GM19397 (cell line): ENCODE measurements at regions not wholly inside any gene's neighbourhood (a gene's known extent, or its start where the extent isn't known, plus 50 kb on each side); places are given as distances from the start of the nearest gene placed in this dataset.

ENCODE experiments used
- ATAC-seq: cut with Tn5 transposase; IDR thresholded peaks from one replicate; pipeline ENCODE4 v1.9.1; 2021; ENCODE audit warnings: mild to moderate bottlenecking, moderate library complexity; ENCODE audit not compliant: unreplicated experiment

DNA sequence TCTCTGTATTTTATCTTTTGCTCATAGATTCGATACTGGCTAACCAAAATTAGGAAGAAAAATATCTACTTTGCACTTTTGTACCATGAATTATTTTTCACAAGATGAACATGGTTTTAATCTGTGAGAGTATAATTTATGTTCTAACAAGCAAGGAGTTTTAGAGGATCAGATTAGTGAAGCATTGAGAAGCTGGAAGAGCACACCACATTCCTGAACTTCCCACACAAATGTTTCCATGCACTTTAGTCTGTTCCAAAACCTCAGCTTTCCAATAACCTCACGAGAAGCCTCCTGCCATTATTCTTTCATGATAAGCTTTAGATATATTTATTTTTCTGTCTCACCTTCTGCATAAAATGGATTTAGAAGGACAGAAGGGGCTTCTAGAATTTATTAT lies 98.7 kb upstream of the MPDZ start:
- ATAC-seq: no peak

DNA sequence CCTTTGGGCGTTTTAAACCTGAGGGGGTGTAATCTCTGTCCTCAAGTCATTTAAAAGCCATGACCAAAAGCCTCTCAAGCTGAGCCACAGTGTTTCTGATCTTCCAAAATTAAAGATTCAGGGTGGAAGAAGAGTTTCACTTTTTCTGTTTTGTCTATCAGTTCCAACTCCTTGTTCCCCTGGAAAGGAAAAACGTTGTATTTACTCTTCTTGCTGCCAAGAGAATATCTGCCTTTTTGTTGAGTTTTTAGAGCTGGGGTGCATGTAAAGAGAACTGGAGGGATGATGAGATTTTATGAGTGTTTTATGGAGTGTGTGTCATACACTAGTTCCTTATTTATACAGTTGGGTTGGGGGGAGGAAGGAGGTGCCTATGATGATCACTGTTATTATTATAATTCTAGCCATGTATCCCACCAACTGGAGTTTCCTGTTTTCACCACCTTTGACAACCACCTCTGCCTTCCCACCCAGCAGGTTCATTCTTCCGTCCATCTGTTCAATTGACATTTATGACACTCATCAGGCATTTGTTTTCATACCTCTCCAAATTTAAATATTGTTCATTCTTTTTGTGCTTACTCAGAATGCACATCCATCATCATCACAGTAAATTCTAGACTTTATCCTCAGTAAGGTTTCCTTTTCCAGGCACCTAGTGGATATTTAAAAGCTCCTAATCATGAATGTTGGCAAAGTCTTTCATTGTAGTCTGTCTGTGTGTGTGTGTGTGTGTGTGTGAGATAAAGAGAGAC lies 97.9 kb upstream of the MPDZ start:
- no peak for ATAC-seq

DNA sequence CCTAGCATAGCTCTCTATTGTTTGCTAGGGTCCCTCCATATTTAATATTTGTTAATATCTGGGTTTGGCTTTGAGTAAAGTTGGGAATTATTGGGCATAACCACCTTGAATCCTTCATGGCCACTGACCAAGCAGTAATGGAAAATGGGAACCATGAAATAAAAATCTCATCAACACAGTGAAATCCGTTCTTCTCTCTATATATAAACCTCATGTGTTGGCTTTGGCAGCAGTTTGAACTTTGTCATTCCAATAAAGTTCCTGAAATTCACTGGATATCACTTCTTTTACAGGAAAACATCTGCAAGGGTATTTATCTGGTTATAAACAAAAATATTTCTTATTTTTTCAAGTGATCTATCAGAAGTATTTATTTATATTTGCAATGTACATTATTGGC lies 93.0 kb upstream of the MPDZ start:
- no peak for ATAC-seq

DNA sequence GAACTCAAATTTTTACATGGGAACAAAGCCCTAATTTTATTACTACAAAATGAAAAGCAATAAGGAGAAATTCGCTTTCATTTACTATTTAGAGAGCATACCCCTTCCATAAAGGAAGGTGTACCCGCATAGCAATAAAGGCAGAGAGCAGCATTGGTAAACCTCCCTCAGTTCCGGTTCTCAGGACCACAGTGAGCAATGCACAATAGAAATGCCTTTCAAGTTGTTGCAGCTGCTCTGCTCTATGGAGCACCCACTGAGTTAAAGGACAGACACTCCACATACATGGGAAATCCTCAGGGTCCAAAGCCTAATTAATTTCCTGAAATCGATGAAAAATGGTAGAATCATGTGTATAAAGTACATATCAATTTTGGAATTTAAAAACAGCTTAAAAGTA lies 89.9 kb upstream of the MPDZ start:
- no peak for ATAC-seq

DNA sequence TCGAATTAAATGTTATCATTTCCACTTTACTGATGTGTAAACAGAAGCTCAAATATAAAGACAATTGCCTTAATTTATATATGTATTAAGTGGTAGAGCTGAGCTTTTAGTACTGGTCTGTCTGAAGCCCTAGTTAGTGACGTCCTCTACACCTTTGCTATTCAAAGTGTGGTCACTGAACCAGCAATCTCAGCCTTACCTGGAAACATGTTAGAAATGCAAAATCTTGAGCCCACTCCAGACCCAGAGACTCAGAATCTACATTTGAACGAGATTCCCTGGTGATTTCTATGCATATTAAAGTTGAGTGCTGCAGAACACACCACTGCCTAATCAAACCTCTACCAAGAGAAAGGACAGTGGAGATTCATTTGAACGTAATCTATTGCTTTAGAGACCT lies 88.3 kb upstream of the MPDZ start:
- no peak for ATAC-seq

DNA sequence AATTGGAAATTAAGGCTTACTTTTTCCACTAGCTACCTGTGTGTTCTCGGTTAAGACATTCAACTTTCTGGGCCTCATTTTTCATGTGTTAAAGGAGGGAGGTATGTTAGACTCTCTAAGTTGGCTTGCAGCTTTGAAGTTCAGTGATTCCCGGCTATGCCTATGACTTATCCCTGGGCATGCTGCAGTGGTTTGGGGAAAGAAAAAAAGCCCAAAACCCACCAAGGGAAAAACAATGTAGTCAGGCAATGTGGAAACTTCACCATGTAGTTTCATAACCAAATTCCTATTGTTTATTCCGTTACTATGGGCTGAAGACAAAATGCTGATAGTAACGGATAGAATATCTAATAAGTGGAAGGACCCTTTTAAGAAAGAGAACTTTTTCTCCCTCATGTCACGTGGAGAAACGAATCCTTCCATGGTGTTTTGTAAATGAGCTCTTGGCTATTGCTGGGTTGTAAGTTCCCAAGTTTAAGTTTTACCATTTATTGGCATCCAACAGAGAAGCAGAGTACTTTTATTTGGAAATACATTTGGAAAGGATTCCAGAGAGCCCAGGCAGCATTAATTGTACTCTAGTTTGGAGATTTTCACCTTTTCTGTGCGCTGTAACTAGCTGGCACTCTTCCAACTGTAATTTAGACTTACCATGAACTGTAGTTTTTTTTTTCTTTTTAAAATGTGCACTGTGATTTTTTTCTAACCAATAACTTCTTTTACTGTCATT lies 84.9 kb upstream of the MPDZ start:
- ATAC-seq: no peak

DNA sequence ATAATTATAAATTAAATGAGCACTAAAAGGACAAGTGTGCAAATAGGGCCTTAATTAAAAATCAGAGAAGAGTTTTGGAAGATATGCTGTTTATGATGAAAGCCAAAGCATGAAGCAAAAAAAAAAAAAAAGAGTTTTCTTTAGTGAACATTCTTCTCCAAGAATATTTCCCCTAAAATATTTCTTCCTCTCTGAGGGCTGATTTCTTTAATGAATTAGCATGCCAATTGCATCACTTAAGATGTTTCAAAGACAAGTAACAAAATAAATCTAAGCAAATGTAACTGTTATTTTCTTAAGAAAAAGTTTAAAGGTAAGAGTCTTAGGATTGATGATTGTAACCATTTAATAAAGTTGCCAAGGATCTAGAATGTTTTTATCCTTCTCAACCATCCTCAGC lies 81.6 kb upstream of the MPDZ start:
- no peak for ATAC-seq

DNA sequence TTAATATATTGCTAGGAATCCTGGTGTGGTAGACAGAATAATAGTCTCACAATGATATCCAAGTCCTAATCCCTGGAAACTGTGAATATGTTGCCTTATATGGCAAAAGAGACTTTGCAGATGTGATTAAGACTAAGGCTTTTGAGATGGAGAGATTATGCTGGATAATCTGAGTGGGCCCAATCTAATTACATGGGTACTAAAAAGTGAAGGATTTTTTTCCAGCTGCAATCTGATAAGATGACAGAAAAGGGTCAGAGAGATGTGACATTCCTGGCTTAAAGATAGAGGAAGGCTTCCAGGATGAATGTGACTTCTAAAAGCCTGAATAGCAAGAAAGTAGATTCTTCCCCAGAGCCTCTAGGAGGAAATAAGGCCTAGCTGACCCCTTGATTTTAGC lies 80.7 kb upstream of the MPDZ start:
- no peak for ATAC-seq

DNA sequence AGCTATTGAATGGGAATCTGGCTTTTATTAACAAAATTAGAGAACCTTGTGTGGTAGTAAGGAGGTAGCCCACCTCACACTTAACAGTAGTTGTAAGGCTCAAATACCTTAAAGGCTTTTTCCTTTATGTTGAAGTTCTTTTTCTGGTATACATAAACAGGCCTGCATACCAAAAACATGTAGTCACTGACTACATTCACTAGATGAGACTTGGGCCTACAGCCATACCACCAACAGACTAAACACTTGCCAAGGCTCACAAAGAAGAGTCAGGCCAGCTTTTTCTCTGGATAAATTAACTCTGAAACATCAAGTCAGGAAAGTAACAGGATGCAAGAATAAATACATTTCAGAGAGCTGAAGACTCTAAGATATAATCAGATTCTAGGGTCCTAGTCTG lies 78.6 kb upstream of the MPDZ start:
- no peak for ATAC-seq

DNA sequence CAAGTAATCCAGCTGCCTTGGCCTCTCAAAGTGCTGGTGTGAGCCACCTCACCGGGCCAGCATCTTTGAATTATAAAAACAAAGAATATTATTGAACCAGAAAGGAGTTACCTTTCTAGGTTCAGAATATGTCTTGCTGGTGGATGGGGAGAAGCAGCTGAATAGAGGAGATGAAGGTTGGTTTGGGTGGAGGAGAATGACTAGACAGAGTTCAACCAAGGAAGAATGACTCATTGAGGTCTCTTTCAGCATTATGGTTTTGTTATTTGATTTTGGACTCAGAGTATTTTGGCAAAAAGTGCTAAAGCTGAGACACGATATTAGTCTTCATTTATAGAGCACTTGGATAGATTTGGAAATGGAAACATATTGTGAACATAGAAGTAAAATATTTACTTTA lies 75.2 kb upstream of the MPDZ start:
- no peak for ATAC-seq

DNA sequence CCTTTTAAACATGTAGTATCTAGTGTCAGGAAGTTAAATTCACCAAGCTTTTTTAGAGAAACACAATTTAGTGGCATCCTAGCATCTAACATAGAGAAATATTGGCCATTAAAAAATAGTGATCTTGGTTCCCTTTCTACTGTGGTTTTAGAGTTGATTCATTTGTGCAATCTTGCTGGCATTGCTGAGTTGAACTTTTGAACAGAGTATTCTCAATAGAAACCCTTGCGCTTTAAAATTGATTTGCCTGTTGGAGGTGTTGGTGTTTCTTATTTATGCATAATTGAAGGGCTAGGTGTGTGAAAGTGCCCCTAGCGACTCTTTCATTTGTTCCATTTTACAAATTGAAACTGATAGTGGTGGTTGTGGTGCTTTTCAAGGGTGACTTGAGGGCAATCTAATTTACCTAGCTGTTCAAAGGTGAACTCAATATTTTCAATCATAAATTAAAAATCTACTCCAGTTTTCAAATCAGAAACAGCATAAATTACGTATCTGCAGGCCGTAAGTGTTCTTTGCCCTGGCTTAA lies 73.0 kb upstream of the MPDZ start:
- ATAC-seq: no peak

DNA sequence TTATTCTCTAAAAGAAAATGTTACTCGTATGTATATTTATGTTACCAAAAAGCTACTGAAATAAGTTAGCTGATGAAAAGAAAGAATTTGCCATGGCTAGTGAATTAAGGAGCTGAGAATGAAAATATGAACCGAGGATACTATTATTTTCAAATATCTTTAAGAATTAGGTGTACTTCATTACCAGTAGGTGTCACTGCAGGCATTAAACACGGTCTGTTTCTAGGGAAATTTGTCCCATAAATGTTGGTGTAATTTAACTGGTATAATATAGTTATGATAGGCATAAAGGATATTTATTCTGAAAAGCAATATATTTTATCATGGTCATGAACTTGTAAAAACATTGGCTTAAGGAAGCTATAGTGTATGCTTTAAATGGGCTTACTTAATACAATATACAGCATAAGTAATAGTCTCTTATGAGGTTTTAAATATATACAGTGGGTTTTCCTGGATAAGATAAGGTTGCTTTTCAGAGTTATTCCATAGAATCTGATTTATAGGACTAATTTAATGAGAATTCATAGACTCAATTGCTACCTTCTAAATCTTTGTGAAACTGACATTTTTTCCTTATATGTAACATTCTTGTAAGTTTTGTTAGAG lies 72.4 kb upstream of the MPDZ start:
- no peak for ATAC-seq

DNA sequence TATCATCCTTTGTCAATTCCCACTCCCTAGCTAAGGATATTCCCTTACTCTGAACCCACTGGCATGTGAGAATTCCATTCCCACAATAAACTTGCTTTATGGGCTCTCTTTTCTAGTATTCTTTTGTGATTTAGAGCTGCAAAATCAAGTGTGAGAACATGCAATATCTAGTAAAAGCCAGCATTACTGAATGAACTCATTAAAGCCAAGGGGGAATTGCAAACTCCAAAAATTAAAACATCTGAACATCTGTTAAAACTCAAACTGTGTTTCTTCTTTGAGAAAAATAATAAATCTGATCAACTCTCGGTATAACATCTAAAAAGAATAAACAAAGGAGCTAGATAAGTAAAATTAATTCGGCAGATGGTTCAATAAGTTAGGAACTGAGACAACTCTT lies 53.1 kb upstream of the MPDZ start:
- no peak for ATAC-seq

DNA sequence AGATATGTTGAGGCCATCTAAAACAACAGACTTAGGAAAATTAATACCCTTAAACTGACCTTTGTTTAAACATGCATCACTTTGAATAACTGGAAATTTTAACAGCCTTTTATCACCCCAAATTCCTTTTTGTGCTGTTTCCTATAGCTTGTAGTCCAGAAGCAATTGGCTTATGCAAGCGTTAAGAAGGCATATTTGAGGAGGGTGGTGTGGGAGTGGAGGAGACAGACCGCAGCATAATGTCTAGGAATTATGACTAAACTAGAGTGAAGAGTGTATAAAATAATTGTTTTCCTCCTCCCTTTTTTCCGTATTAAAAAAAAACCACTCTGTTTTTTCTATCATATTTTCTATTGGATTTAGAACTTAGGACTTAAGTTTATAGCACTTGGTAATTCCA lies 51.8 kb upstream of the MPDZ start:
- no peak for ATAC-seq

DNA sequence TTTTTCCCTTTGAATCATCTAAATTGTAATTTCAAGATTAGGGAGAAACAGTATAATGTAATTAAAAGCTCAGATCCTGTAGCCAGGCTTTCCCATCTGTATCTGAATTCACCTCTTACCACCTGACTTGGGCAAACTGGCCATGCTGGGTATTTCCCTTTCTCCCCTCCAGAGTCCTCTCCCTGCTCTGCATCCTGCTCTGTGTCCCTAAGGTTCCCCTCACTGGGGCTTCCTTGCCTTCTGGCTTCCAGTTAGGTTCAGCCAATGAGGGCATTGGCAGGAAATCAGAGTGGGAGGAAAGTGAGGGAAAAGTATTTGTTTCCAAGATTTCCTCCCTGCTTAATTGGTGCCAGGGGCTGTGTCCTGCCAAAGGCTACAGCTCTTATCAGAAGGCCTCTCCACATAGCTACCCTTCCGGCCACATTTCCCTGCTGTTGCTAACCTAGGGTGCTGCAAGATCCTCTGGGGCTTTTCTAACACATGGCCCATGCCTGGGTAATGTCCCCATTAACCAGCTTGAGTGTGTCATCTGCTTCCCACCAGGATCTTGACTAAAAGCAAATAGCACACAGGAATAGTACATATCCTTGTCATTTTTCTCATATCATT lies 51.0 kb upstream of the MPDZ start:
- no peak for ATAC-seq
